Activated T-helper 1 cell treated with anti-CD3 and anti-CD28 coated beads, Interleukin-12 subunit alpha, Interleukin-12 subunit beta, Interleukin-2, Interleukin-4 antibody, amounts not matched to agents 30 ng/mL and 10 ng/mL and 1 ng/mL, durations not matched to agents 14 hours and 24 hours and 36 hours (primary cell): ENCODE measurements at regions not wholly inside any gene's neighbourhood (a gene's known extent, or its start where the extent isn't known, plus 50 kb on each side); places are given as distances from the start of the nearest gene placed in this dataset.

Source experiments
- DNase-seq: peaks from one replicate; pipeline ENCODE4 v3.0.0; 2021; ENCODE audit warnings: low spot score
- H3K27ac Mint-ChIP-seq: one replicate; pipeline ENCODE4 v1.8.0; 2021; ENCODE audit warnings: mild to moderate bottlenecking, mixed read lengths
- H3K27me3 Mint-ChIP-seq: one replicate; pipeline ENCODE4 v1.8.0; 2022; ENCODE audit warnings: mild to moderate bottlenecking, moderate library complexity, mixed read lengths; ENCODE audit not compliant: insufficient read depth
- H3K36me3 Mint-ChIP-seq: one replicate; pipeline ENCODE4 v1.8.0; 2021; ENCODE audit warnings: low read depth, mixed read lengths
- H3K4me1 Mint-ChIP-seq: one replicate; pipeline ENCODE4 v1.8.0; 2021; ENCODE audit warnings: low read depth, mixed read lengths
- H3K4me3 Mint-ChIP-seq: one replicate; pipeline ENCODE4 v1.8.0; 2021; ENCODE audit warnings: mild to moderate bottlenecking, moderate library complexity, mixed read lengths
- H3K9me3 Mint-ChIP-seq: one replicate; pipeline ENCODE4 v1.8.0; 2021; ENCODE audit warnings: mixed read lengths
- intact Hi-C: fragments of 100-400 bp; cut with micrococcal nuclease; formaldehyde crosslinking; loops from one replicate; pipeline ENCODE4 v1.15.1; 2024

- DNase-seq = no peak
- H3K4me1 Mint-ChIP-seq = peaks cover 8% of the 10 kb centered on the region
- no peak overlapping the region for H3K27ac Mint-ChIP-seq
- no peaks in the 10 kb centered on the region for H3K9me3 Mint-ChIP-seq
- no peak overlapping the region for H3K4me3 Mint-ChIP-seq
- H3K27me3 Mint-ChIP-seq = no peaks in the 10 kb centered on the region
- intact Hi-C loops = no loop called here
- peaks cover 3% of the 10 kb centered on the region for H3K36me3 Mint-ChIP-seq
Observed at GRCh38 chr13:50114961-50115360, 99.7 kb downstream of the KCNRG start.

DNA sequence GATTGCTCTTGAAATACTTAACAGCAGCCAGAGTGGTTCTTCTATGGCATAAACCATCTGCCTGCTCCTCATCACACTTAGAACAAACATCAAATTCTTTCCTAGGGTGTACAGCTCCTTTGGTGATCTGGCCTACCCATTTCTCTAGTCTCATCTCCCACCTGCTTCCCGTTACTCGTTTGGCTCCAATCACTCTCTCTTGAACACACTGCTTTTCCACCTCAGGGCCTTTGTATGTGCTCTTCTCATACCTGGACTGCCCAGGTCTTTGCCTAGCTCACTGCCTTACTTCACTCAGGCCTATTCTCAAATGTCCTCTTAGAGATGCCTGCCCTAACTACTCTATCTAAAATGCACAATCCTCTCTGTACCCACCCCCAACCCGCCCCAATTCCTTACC lies 100.5 kb downstream of the KCNRG start:
- no peak overlapping the region for H3K4me3 Mint-ChIP-seq
- H3K36me3 Mint-ChIP-seq = peaks cover 4% of the 10 kb centered on the region
- no peak overlapping the region for H3K27ac Mint-ChIP-seq
- H3K9me3 Mint-ChIP-seq = no peaks in the 10 kb centered on the region
- intact Hi-C loops = no loop called here
- H3K27me3 Mint-ChIP-seq = no peaks in the 10 kb centered on the region
- peaks cover 8% of the 10 kb centered on the region for H3K4me1 Mint-ChIP-seq
- DNase-seq = no peak

GRCh38 chr13:50116430-50116973 lies 101.3 kb downstream of the KCNRG start:
- H3K9me3 Mint-ChIP-seq = no peaks in the 10 kb centered on the region
- DNase-seq = no peak
- intact Hi-C loops = no loop called here
- peaks cover 8% of the 10 kb centered on the region for H3K4me1 Mint-ChIP-seq
- no peaks in the 10 kb centered on the region for H3K27me3 Mint-ChIP-seq
- H3K36me3 Mint-ChIP-seq = peaks cover 4% of the 10 kb centered on the region
- no peak overlapping the region for H3K4me3 Mint-ChIP-seq
- no peak overlapping the region for H3K27ac Mint-ChIP-seq

DNA sequence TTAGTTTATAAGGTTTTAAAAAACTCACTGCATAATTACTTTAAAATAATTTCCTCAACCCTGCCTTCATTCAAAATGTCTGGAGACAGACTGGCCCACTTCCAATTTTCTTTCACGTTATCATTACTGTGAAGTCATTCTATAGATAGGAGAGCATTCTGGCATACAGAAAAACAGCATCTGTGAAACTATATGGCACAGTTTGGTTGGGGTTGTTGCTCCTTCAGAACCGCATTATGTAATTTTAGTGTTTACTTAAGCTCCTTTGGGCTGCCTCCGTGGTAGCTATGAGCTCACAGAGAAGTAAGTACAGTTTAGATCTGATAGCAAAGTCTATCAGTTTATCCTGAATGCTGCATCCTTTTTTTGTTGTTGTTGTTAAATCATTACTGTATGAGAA lies 104.3 kb downstream of the KCNRG start:
- Mint-ChIP-seq H3K4me3 (no peak overlapping the region), H3K27ac (no peak overlapping the region), H3K4me1 (peaks cover 28% of the 10 kb centered on the region), H3K27me3 (no peaks in the 10 kb centered on the region), H3K9me3 (no peaks in the 10 kb centered on the region), H3K36me3 (peaks cover 18% of the 10 kb centered on the region)
- intact Hi-C loops = no loop called here
- DNase-seq = no peak

DNA sequence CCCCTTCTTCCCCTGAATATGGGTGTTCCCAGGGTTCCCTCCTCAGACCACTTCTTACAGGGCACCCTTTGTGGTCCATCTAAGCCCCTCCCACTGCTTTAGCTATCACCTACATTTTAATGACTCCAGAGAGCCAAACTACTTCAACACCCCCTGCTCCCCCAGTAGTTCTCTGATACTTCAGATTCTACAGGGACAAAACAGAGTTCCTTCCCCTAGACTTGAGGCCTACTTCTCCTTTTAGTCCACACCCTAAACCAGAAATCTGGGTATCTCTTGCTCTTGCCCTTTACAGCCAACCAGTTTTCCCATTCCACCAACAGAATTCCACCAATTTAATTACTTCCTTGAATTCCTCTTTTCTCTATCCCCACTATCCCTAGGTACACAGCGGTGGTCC lies 107.2 kb downstream of the KCNRG start:
- Mint-ChIP-seq H3K4me3 (no peak overlapping the region), H3K9me3 (peaks cover 4% of the 10 kb centered on the region), H3K27ac (no peak overlapping the region), H3K27me3 (no peaks in the 10 kb centered on the region), H3K36me3 (peaks cover 22% of the 10 kb centered on the region), H3K4me1 (peaks cover 38% of the 10 kb centered on the region)
- DNase-seq = no peak
- intact Hi-C loops = loop anchor here (2.0 kb wide), 1 partner anchor 16 kb away; no protein-coding TSS in a partner anchor

DNA sequence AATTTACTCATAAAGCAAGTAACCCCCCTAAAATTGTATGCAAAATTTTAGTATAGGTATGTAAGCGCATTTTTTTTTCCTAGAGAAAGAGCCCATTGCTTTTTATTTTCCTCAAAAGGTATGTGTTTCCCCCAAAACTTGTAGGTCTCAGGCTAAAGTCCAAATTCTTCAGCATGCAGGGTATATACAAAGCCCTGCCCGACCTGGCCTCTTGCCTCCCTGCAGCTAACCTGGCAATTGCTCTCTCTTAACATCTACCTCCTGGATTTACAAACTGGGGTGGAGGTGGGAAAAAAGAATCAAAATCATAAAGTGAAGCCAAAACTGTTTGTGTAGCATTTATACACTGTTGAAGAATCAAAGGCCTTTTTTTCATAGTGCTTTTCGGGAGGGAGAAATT lies 107.8 kb downstream of the KCNRG start:
- intact Hi-C loops = loop anchor here (2.0 kb wide), 1 partner anchor 16 kb away; no protein-coding TSS in a partner anchor
- DNase-seq = no peak
- H3K27me3 Mint-ChIP-seq = no peaks in the 10 kb centered on the region
- H3K4me1 Mint-ChIP-seq = peaks cover 40% of the 10 kb centered on the region
- peak overlapping the region; percentile 91 for H3K27ac Mint-ChIP-seq
- peaks cover 22% of the 10 kb centered on the region for H3K36me3 Mint-ChIP-seq
- peak overlapping the region; percentile 88 for H3K4me3 Mint-ChIP-seq
- peaks cover 4% of the 10 kb centered on the region for H3K9me3 Mint-ChIP-seq

- intact Hi-C loops = loop anchor here (2.0 kb wide), 1 partner anchor 17 kb away; no protein-coding TSS in a partner anchor
- H3K36me3 Mint-ChIP-seq = peaks cover 22% of the 10 kb centered on the region
- peaks cover 45% of the 10 kb centered on the region for H3K4me1 Mint-ChIP-seq
Observed at GRCh38 chr13:50123515-50123861, 108.2 kb downstream of the KCNRG start.

GRCh38 chr13:50123862-50124535 lies 108.8 kb downstream of the KCNRG start:
- Mint-ChIP-seq H3K9me3 (peaks cover 4% of the 10 kb centered on the region), H3K36me3 (peaks cover 22% of the 10 kb centered on the region), H3K27ac (peak overlapping the region; percentile 91), H3K4me3 (peak overlapping the region; percentile 88), H3K4me1 (peaks cover 50% of the 10 kb centered on the region), H3K27me3 (peaks cover 1% of the 10 kb centered on the region)
- intact Hi-C loops = loop anchor here (1.0 to 2.0 kb wide), 5 partner anchors 17 to 786 kb away; partner anchors contain the start of genes SPRYD7 and TRIM13
- peak; percentile 62 for DNase-seq

More at GRCh38 chr13:50123515-50123861, 108.2 kb downstream of the KCNRG start:
- Mint-ChIP-seq H3K27ac (peak overlapping the region; percentile 91), H3K27me3 (no peaks in the 10 kb centered on the region), H3K4me3 (peak overlapping the region; percentile 88), H3K9me3 (peaks cover 4% of the 10 kb centered on the region)
- DNase-seq = no peak

DNA sequence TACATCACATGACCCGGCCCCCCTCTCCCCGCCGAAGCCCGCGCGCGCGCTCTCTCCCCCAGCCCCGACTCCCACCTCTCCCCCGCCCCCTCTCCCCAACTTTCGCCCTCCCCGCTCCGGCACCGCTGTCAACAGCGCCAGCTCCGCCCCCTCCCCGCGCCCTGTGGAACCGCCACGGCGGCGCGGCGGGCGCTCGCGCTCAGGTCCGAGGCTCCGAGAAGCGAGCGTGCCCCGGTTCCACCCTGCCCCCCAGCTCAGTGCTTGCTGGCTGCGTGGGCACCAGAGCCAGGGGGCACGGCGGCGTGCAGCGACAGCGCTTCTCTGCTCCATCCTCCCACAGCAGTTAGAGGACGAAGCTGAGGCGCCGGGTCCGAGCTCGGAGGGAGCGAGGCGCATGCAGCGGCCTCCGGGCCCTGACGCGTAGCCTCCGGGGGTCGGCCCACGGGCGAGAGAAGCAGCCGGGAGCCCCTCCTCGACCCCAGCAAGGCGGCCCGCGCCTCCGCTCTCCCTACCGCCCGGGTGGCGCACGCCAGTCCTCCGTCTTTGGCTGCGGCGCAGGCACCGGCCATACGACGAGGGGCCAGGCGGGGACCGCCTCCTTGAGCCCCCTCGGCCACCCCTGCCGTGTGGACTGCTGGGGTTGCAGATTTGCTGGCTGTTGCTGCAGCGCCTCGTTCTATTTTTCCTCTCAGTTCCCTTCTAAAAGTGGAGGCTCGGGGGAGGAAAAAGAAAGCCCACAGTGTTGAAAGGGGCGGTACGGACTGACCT lies 109.5 kb downstream of the KCNRG start:
- peaks cover 4% of the 10 kb centered on the region for H3K27me3 Mint-ChIP-seq
- peak overlapping the region; percentile 85 for H3K27ac Mint-ChIP-seq
- peak; percentile 88 for DNase-seq
- H3K4me3 Mint-ChIP-seq = peak overlapping the region; percentile 78
- H3K4me1 Mint-ChIP-seq = peaks cover 53% of the 10 kb centered on the region
- peaks cover 20% of the 10 kb centered on the region for H3K36me3 Mint-ChIP-seq
- intact Hi-C loops = loop anchor here (1.0 to 2.0 kb wide), 5 partner anchors 42 to 786 kb away; partner anchors contain the start of genes SPRYD7 and TRIM13
- H3K9me3 Mint-ChIP-seq = peaks cover 4% of the 10 kb centered on the region

GRCh38 chr13:50125304-50125553 lies 110.0 kb downstream of the KCNRG start:
- H3K27me3 Mint-ChIP-seq = peaks cover 7% of the 10 kb centered on the region
- no peak for DNase-seq
- peak overlapping the region; percentile 78 for H3K4me3 Mint-ChIP-seq

GRCh38 chr13:50125554-50126262 lies 110.5 kb downstream of the KCNRG start:
- peaks cover 4% of the 10 kb centered on the region for H3K9me3 Mint-ChIP-seq
- H3K27me3 Mint-ChIP-seq = peaks cover 7% of the 10 kb centered on the region
- H3K36me3 Mint-ChIP-seq = peaks cover 19% of the 10 kb centered on the region
- H3K4me3 Mint-ChIP-seq = peak overlapping the region; percentile 84
- intact Hi-C loops = loop anchor here (1.0 to 2.0 kb wide), 2 partner anchors 189 to 241 kb away; partner anchors contain the start of gene SPRYD7
- DNase-seq = peak; percentile 58
- H3K4me1 Mint-ChIP-seq = peaks cover 54% of the 10 kb centered on the region
- peak overlapping the region; percentile 93 for H3K27ac Mint-ChIP-seq

More at GRCh38 chr13:50125304-50125553, 110.0 kb downstream of the KCNRG start:
- intact Hi-C loops = loop anchor here (1.0 to 2.0 kb wide), 2 partner anchors 188 to 241 kb away; partner anchors contain the start of gene SPRYD7
- H3K4me1 Mint-ChIP-seq = peaks cover 53% of the 10 kb centered on the region
- H3K27ac Mint-ChIP-seq = peak overlapping the region; percentile 85
- H3K36me3 Mint-ChIP-seq = peaks cover 20% of the 10 kb centered on the region
- peaks cover 4% of the 10 kb centered on the region for H3K9me3 Mint-ChIP-seq

DNA sequence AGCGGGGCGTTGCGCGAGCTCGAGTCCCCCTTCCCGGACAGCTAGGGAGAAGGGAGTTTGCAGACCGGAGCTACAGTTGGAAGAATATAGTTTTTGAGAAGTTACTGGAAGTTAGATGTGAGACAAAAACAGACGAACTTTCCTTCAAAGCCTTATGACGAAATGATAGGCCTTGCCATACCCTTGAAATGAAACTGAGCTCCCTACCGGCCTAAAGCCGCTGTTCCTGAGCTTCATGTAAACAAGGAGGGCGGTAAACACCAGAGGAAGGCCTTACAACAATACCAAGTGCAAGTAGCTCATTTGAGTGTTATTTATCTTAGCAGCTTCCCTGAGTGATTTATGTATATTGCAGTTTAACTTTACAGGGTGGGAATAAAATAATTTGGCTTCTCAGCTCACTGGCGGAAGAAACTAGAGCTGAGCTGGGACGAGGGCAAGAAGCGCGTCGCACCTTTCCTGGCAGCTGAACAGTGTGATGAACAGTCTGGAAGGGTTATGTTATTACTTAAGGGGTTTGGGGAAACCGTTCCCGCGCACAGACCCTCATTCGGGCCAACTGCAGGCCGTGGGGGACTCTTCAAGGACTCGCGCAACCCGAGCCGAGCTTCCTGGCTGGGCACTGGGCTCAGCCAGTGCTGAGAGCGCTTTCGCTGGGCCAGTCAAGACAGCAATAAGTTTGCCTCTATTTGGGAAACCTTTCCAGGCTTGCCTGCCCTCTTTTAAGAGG lies 111.2 kb downstream of the KCNRG start:
- peak overlapping the region; percentile 84 for H3K4me3 Mint-ChIP-seq
- peak overlapping the region; percentile 93 for H3K27ac Mint-ChIP-seq
- peaks cover 4% of the 10 kb centered on the region for H3K9me3 Mint-ChIP-seq
- intact Hi-C loops = no loop called here
- H3K36me3 Mint-ChIP-seq = peaks cover 18% of the 10 kb centered on the region
- no peak for DNase-seq
- H3K27me3 Mint-ChIP-seq = peaks cover 11% of the 10 kb centered on the region
- H3K4me1 Mint-ChIP-seq = peaks cover 61% of the 10 kb centered on the region
